SK-N-SH treated with all-trans-retinoic acid at 6 μM for 48 hours (cell line): ENCODE measurements at regions not wholly inside any gene's neighbourhood (a gene's known extent, or its start where the extent isn't known, plus 50 kb on each side); places are given as distances from the start of the nearest gene placed in this dataset.

Source experiments
- BACH2 ChIP-seq: fragments of 250-450 bp; sonication (Bioruptor Pico); IDR thresholded peaks from 2 replicates; pipeline ENCODE4 v1.9.0; 2021; ENCODE audit warnings: mild to moderate bottlenecking, borderline replicate concordance
- CSDC2 ChIP-seq: fragments of 250-450 bp; sonication (Bioruptor Pico); IDR thresholded peaks from 2 replicates; pipeline ENCODE4 v1.5.0; 2020; ENCODE audit warnings: mild to moderate bottlenecking, moderate library complexity
- RARB ChIP-seq: fragments of 250-450 bp; sonication (Bioruptor Pico); IDR thresholded peaks from 2 replicates; pipeline ENCODE4 v1.8.0; 2021; ENCODE audit warnings: mild to moderate bottlenecking, moderate library complexity
- TCF4 ChIP-seq: fragments of 250-450 bp; sonication (Bioruptor Pico); IDR thresholded peaks from 2 replicates; pipeline ENCODE4 v1.8.0; 2021; ENCODE audit warnings: mild to moderate bottlenecking, moderate library complexity, borderline replicate concordance
- ZC3H10 ChIP-seq: fragments of 250-450 bp; sonication (Bioruptor Pico); IDR thresholded peaks from 2 replicates; pipeline ENCODE4 v1.5.1; 2021; ENCODE audit warnings: mild to moderate bottlenecking, moderate library complexity
- ZFP3 ChIP-seq: fragments of 250-450 bp; sonication (Bioruptor Pico); IDR thresholded peaks from 2 replicates; pipeline ENCODE4 v1.5.0; 2020; ENCODE audit warnings: mild to moderate bottlenecking, moderate library complexity
- ZNF70 ChIP-seq: fragments of 450-650 bp; formaldehyde crosslinking; IDR thresholded peaks from 2 replicates; pipeline ENCODE4 v1.5.0; 2020; ENCODE audit warnings: mild to moderate bottlenecking, moderate library complexity
- ZNF8 ChIP-seq: fragments of 450-650 bp; formaldehyde crosslinking; IDR thresholded peaks from 2 replicates; pipeline ENCODE4 v1.5.0; 2020; ENCODE audit warnings: mild to moderate bottlenecking, moderate library complexity
- TF ChIP-seq, protein P1 (sequence below): fragments of 250-450 bp; sonication (Bioruptor Pico); IDR thresholded peaks from 2 replicates; pipeline ENCODE4 v1.5.0; 2020; ENCODE audit warnings: mild to moderate bottlenecking, moderate library complexity

- TF ChIP-seq ZNF8 (CRISPR knock-in tag) (no peak), CSDC2 (CRISPR knock-in tag) (no peak), ZC3H10 (CRISPR knock-in tag) (no peak), BACH2 (CRISPR knock-in tag) (no peak), RARB (CRISPR knock-in tag) (no peak), ZNF70 (CRISPR knock-in tag) (no peak), ZFP3 (no peak), TCF4 (no peak)
- TF ChIP-seq, protein P1, sequence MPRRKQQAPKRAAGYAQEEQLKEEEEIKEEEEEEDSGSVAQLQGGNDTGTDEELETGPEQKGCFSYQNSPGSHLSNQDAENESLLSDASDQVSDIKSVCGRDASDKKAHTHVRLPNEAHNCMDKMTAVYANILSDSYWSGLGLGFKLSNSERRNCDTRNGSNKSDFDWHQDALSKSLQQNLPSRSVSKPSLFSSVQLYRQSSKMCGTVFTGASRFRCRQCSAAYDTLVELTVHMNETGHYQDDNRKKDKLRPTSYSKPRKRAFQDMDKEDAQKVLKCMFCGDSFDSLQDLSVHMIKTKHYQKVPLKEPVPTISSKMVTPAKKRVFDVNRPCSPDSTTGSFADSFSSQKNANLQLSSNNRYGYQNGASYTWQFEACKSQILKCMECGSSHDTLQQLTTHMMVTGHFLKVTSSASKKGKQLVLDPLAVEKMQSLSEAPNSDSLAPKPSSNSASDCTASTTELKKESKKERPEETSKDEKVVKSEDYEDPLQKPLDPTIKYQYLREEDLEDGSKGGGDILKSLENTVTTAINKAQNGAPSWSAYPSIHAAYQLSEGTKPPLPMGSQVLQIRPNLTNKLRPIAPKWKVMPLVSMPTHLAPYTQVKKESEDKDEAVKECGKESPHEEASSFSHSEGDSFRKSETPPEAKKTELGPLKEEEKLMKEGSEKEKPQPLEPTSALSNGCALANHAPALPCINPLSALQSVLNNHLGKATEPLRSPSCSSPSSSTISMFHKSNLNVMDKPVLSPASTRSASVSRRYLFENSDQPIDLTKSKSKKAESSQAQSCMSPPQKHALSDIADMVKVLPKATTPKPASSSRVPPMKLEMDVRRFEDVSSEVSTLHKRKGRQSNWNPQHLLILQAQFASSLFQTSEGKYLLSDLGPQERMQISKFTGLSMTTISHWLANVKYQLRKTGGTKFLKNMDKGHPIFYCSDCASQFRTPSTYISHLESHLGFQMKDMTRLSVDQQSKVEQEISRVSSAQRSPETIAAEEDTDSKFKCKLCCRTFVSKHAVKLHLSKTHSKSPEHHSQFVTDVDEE (CRISPR knock-in tag), result no peak
Observed at GRCh38 chr3:153426803-153427202, 264.8 kb downstream of the RAP2B start.
